ENCODE measurements at regions not wholly inside any gene's neighbourhood (a gene's known extent, or its start where the extent isn't known, plus 50 kb on each side); places are given as distances from the start of the nearest gene placed in this dataset.
"Not testable (repeated sequence)": the region's sequence is repeated elsewhere in the genome, so short reads cannot be mapped to it uniquely, and the experiment has no call there.

DNA sequence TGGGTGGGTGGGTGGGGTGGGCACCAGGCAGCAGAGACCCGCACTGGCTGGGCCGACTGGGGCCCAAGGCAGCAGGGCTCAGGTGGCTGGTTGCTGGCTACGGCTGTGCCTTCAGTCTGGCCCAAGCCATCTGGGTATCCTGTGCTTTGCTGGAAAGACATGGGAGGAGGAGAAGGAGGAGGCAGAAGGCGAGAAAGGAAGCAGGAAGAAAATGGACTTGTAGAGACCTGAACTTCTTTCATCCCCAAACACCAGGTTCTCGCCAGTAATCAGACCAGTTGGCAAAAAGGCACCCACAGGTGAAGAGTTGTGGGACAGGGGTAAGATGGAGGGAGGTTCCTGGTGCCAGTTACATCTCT is 78.8 kb downstream of the IGLL1 start:
- no peak for DNase-seq (ENCODE audit: low read depth)
- H3K4me3 ChIP-seq (ENCODE audit: low read depth, low read length) = no peak overlapping the region
- TF ChIP-seq, protein P1, sequence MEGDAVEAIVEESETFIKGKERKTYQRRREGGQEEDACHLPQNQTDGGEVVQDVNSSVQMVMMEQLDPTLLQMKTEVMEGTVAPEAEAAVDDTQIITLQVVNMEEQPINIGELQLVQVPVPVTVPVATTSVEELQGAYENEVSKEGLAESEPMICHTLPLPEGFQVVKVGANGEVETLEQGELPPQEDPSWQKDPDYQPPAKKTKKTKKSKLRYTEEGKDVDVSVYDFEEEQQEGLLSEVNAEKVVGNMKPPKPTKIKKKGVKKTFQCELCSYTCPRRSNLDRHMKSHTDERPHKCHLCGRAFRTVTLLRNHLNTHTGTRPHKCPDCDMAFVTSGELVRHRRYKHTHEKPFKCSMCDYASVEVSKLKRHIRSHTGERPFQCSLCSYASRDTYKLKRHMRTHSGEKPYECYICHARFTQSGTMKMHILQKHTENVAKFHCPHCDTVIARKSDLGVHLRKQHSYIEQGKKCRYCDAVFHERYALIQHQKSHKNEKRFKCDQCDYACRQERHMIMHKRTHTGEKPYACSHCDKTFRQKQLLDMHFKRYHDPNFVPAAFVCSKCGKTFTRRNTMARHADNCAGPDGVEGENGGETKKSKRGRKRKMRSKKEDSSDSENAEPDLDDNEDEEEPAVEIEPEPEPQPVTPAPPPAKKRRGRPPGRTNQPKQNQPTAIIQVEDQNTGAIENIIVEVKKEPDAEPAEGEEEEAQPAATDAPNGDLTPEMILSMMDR (IDR thresholded peaks at IDR 0.05; ENCODE audit: insufficient read depth, low read depth, low read length, missing control alignments) = no peak

DNA sequence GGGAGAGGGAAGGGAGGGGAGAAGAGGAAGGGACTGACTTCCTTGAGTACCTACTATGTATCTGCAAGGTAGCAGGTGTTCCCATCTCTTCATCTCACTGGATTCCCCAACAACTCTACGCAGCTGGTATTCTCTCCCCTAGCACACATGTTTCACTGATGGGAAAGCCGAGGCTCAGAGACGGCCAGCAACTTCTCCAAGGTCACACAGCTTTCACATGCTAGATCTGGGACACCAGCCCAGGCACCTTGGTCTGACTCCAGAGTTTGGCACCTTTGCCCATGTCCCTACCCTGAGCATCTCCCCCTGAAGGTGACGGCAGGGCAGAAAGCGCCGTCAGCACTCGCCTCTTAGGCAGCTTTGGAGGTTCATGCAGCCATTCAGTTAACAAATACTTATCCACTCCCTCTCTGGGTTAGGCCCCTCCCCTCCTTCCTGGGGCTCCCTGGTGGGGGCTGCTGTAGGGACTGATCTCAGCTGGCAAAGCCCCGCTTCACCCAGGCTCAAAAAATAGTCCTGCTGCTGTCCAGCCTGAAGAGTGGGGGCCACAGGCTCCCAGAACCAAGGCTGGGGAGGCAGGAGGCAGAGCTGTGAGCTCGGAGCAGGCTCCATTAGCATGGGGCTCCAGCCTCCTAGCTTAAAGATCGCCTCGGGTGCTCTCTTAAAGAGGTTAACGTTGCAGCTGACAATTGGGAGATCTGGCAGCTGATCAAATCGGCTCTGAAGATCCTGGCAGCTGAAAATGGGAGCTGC is 79.4 kb downstream of the IGLL1 start:
- DNase-seq (ENCODE audit: low read depth) = no peak
- TF ChIP-seq, protein P1 (IDR thresholded peaks at IDR 0.05; ENCODE audit: insufficient read depth, low read depth, low read length, missing control alignments) = no peak
- no peak overlapping the region for H3K4me3 ChIP-seq (ENCODE audit: low read depth, low read length)

DNA sequence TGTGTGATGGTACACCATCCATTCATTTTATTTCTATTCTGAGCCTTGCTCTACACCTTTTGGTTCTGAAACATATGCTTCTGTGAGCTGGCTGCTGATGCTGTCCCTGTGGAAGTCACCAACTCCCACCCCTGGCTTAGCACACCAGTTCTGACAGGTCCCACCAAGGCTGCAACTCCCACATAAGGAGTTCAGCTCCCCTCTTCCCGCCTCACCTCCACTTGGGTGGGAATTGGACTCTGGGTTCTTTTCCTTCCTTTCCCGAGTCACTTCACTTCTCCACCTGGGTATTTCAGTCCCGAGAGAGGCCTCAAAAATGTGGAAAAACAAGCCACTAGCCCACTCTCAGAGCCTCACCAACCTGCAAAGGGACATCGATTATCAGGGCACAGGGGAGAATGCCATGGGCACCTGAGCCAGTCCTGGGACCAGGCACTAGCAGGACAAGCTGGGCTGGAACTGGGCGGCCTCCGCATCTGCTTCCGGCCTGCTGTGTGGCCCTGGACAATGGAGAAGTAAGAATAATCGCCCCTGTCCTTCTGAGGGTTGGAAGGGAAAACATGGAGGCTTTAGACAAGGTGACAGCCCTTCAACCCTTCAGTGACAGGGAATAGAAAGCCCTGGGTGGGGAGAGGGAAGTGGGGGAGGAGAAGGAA is 80.1 kb downstream of the IGLL1 start:
- no peak for DNase-seq (ENCODE audit: low read depth)
- TF ChIP-seq, protein P1 (IDR thresholded peaks at IDR 0.05; ENCODE audit: insufficient read depth, low read depth, low read length, missing control alignments) = no peak
- no peak overlapping the region for H3K4me3 ChIP-seq (ENCODE audit: low read depth, low read length)

DNA sequence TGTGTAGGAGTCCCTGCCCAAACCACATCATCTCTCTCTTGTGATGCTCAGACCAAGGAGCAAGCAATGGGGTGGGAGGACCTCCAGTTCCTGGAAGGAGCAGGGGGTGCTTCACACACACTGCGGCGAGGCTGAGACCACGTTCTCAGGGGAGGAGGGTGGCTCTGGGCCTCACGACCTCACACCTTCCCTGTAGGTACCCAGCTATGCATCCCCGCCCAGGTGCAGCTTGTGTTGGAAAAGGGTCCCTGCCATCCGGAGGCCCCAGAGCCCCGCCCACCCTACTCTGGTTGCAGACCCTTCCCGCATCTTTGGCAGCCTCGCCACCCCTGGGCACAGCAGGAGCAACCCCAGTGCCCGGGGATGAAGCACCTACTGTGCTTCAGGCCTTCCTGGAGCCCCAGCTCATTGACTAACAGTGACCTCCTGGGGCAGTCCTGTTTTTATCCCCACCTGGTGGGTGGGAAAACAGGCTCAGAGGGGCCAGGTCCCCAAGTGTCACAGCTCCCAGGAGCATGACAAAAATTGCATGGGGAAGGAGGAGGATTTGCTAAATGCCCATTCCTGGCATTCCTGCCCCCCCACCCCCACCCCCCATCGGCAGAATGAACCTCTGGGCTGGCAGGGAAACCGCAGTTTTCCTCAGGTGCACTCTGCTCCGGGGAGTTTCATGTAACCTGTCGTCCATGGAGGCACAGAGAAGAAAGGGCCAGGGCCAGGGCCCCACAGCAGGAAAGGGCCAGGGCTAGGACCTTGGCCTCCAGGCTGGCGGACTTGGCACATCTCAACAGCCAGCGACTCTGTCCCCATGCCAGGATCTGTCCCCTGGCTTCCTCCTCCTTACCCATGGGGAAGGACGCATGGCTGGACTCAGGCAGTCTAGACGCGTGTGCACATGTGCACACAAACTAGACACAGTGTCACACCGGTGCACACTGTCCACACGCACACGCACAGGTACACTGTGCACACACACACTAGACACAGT is 81.0 kb downstream of the IGLL1 start:
- H3K4me3 ChIP-seq (ENCODE audit: low read depth, low read length) = no peak overlapping the region
- no peak for DNase-seq (ENCODE audit: low read depth)
- TF ChIP-seq, protein P1 (IDR thresholded peaks at IDR 0.05; ENCODE audit: insufficient read depth, low read depth, low read length, missing control alignments) = no peak

DNA sequence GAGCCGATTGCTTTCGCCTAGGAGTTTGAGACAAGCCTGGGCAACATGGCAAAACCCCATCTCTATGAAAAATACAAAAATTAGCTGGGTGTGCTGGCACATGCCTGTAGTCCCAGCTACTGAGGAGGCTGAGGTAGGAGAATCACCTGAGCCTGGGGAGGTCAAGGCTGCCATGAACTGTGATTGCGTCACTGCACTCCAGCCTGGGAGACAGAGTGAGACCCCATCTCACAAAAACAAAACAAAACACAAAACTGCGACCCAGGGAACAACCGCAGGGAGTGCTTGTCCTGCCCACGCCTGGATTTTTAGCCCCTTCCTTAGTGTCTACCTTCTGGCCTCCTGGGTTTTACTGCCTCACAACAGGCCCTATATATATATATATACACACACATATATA is 82.2 kb downstream of the IGLL1 start:
- DNase-seq (ENCODE audit: low read depth); H3K4me3 ChIP-seq (ENCODE audit: low read depth, low read length): not testable (repeated sequence)

DNA sequence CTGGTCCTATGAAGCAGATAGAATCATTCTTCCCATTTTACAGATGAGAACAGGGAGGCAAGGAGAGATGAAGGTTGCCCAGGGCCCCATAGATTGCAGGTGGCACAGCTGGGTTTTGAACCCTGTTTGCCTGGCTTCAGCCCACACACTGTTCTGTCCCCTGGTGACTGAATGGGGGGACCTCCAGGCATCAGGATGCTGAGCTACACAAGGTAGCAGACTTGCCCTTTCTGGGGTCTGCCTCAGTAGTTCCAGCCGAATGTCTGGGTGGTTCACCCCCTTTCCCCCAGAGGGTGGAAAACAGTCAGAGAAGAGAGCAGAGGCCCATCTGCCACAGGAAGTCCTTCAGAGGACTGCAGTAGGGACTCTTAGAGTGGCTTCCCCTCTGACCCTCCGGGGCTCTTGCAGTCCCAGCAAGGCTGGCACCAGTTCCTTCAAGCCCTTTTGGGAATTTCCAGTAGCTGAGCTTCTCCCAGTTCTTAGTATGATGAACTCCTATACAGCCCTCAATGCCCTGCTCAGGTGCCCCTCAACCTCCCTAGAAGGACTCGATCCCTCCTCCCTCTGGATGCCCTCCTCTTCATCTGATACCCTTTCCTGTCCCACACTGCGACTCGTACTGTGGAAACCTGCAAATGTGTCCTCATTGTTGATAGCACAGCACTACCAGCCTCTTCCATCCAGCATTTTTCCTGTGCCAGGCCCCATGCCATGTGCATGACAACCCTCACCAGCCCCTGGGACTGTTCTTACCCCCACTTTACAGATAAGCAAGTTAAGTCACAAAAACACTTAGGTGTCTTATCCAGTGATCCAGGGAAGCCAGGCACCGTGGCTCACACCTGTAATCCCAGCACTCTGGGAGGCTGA is 82.8 kb downstream of the IGLL1 start:
- DNase-seq (ENCODE audit: low read depth) = no peak
- H3K4me3 ChIP-seq (ENCODE audit: low read depth, low read length) = no peak overlapping the region
- TF ChIP-seq, protein P1 (IDR thresholded peaks at IDR 0.05; ENCODE audit: insufficient read depth, low read depth, low read length, missing control alignments) = no peak
